NCI-H748 treated with DMSO at 0.1 percent for 48 hours (cell line): ENCODE measurements at regions not wholly inside any gene's neighbourhood (a gene's known extent, or its start where the extent isn't known, plus 50 kb on each side); places are given as distances from the start of the nearest gene placed in this dataset.

Experiments used
- DNase-seq: peaks from one replicate; lab custom pipeline; 2025; lab: John Stamatoyannopoulos, UW

DNA sequence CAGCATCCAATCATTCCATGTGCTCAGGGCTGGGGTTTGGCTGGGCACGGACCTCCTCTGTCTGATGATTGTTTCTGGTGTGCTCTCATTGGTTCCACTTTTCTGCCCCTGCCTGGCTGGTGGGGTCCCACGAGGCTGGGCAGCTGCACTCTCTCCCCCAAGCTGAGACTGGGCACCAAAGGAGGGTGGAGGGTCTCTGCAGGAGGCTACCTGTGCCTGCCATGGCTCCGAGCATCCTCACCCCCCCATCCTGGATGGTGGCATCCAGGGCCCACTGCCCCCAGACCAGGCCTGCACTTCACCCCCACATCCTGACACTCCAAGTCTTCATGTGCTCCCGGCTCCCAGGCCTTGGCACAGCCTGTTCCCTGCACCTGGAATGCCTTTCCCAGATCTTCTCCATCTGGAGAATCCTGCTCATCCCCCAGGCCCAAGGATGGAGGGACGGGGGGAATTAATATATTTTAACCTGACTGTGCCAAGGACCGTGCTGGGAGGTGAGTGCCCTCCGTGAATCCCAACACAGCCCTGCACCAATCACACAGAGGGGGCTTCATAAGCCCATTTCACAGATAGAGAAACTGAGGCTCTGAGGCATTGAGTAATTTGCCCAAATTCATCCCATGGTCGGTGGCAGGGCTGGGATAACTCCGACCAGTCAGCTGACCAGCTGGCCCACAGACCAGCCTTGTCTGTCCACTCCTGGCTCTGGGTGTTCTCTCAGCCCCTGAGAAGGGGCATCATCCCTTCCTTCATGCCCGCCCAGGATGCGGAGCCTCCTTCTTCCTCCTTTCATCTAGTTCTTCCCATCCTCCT is 403.4 kb downstream of the MATN1 start:
- DNase-seq, result no peak

DNA sequence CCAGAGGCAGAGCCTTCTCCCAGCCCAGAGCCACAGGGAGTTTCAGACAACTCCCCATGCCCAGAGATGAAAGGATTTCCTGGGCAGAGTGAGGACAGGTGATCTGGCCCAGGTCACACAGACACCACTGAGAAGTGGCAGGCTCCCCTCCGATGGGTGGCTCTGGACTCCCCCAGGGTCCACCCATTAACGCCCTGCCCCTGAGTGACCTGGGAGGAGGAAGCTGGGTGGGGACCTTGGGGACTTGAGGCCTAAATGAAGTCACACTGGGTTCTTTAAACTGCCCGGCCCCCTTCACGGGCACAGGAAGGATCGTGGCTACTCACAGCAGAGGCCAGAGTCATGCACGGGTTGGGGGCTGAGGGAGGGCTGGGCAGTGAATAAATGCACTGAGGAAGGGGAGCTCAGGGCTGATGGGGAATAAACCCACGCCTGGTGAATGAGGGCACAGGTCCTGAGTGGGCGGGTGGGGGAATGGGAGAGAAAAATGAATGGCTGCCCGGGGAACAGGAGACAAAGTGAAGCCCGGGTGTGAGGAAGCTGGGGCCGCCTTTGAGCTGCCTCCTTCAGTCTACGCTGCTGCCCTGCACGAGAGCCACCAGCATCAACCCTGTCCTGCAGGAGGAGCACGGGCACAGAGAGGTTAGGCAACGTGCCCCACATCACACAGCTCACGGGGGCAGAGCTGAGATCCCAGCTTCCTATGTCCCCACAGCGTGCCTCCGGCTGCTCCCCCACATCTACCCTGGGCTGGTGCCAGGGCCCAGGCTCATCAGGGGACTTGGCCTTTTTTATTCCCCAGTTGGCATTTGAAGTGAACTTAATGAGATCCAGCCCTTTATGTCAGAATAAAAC is 404.3 kb downstream of the MATN1 start:
- no peak for DNase-seq

DNA sequence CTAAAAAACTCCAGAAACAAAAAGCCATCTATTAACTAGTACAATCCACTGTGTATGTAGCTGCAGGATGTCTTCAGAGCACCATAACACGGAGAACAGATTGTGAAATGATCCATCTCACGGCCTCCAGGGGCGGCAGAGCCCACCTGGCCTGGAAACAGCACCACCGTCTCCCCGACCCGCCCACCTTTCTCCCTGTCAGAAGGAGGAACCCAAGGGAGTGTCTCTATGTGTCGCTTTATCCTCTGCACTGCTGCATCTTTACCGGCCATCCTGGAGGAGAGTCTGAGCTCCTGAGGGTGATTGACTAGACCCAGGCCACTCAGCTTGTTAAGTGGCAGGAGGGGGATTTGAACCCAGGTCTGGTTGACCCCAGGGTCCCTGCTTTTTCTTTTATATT is 405.0 kb downstream of the MATN1 start:
- no peak for DNase-seq

DNA sequence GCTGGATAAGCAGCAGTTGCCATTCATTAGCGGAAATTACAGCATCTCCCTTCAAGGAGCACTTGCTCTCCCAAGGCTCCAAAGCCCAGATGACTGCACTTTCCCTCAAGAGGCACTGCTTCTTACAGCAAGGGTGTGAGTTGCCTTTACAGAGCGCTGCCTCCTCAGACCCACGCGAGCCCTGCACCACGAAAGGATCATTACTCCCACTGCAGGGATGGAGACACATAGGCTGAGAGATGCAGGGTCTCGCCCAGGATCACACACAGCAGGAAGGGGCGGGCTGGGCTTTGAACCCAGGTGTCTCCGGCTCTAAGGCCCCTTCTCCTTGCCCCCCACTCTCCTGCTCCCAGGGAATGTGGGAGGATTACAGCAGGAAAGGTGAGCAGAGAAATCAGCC is 405.5 kb downstream of the MATN1 start:
- DNase-seq, result no peak

DNA sequence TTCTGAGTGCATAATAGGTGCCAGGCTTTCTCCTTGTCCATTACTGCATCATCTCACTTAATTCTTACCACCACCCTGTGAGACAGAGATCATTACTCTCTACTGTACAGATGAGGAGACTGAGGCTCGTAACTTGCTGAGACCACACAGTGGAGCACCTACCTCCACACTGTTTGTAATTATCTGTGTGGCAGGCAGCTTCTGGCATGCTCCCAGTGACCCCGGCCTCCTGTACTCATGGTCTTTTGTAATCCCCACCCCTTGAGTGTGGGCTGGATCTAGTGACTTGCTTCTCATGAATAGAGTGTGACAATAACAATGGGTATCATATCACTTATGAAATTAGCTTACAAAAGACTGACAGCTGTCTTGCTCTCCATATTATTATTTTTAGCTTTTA is 407.3 kb downstream of the MATN1 start:
- no peak for DNase-seq

DNA sequence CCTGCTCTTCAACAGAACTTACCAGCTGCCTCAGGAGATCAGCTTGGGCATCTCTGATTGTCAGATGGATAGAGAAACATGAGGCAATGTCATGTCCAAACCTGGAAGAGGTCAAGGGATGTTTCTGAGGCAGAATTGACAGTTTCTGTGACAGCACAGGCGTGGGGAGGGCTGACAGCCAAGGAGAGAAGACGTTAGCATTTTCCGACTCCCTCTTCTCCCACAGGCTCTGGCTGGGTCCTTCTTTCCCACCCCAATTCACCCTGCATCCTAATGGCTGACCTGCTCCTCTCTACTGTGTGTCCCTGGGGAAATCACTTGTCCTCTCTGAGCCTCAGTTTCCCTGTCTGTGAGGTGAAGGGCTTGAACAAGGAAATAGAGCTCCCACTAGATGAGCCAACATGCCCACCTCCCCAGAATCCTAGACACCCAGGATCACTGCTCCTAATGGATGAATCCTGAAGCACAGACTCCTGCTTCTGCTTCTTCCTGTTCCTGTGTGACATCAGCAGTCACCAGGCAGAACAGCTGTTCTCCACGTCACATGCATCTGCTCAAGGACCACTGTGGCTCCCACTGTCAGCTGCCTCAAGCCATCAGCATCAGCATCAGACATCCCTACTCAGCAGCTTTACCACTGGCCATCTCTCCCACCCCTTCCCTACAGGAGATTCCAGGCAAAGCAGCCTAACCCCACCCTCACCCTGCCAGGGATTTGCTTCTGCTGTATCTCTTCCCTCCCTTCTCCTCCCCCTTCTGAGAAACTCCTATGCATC is 408.0 kb downstream of the MATN1 start:
- DNase-seq, result no peak

DNA sequence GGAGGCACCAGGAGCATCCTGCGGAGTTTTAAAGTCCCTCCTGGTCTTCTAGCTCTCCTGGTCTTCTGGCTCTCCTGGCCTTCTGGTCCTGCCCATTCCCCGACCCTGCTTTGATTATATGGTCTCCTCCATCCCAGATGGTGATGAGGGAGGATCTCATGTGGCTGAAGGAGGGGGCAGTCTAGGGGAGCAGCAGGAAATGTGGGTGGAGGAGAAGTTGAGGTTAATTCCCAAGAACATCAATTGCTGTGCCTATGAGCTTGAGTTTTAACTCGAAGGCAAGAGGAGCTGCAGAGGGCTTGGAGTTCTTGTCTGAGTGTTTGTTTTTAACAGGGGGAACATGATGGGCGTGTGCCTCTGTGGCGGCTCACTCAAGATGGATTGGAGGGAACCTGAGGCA is 408.8 kb downstream of the MATN1 start:
- no peak for DNase-seq

DNA sequence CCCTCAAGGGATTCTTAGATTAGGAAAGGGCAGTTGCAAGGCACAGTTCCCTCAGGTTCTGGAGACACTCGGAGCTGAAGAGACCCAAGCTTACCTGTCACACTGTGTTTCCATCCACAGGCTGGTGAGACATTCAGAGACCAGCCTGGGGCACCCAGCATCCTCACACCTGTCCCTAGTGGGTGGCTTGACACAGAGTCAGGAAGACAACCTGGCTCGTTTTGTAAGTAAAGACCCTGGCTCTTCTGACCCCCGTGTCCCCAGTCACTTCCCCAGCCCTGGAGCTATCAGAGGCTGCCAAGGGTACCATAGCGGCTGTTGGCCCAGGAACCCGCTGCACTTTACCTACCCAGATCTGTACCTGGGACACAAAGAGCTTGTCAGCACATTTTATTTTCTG is 409.8 kb downstream of the MATN1 start:
- no peak for DNase-seq

DNA sequence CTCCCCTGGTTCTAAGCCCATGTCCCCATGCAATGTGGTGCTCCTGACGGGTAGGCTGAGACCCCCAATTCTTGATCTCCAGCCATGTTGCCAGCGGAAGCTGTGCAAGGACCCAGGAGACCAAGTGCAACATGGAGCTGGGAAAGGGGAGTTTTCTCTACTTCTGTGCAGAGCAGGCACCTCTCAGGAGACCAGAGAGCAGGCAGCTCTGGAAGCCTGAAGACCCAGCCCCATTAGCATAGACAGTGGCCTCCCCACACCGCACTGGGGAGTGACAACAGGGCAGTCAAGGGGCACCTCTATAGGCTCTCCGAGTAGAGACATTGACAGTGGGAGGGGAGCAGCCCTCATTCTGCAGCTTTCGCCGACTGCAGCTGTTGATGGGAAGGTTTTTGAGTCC is 410.2 kb downstream of the MATN1 start:
- DNase-seq, result no peak

DNA sequence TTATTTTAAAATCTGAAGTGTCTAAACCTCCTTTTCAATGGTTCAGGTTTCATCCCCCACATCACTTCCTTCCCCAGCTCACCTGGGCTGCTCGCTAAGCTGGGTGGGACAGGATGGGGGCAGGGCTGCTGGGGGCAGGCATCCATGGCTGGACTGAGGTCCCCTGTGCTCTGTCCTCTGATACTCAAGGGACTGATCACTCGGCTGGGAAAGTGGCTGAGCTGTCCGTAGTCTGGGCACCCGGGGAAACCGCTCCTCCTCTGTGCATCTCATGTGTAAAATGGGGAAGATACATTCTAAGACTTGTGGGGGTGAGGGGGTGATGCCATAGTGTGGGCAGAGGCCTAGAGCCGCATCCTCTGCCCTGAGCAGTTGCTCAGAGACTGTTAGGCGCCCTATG is 411.2 kb downstream of the MATN1 start:
- DNase-seq, result no peak

DNA sequence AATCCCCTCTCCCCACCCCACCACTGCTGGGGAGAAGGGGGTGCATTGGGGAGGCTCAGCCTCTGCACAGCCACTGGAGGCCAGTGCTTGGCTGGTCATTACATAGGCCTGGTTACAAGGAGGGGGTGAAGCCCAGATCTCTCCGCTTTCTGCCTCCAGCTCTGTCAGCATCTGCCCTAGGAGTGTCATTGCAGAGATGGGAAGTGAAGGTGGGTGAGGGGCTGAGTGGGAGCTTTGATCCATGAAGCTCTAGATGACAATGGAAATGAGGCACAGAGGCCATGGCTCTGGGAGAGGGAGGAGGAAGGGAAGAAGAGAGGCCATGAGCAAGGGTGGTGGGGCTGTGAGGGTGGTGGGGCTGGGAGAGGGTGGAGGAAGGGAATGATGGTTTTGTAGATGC is 411.6 kb downstream of the MATN1 start:
- DNase-seq, result no peak

DNA sequence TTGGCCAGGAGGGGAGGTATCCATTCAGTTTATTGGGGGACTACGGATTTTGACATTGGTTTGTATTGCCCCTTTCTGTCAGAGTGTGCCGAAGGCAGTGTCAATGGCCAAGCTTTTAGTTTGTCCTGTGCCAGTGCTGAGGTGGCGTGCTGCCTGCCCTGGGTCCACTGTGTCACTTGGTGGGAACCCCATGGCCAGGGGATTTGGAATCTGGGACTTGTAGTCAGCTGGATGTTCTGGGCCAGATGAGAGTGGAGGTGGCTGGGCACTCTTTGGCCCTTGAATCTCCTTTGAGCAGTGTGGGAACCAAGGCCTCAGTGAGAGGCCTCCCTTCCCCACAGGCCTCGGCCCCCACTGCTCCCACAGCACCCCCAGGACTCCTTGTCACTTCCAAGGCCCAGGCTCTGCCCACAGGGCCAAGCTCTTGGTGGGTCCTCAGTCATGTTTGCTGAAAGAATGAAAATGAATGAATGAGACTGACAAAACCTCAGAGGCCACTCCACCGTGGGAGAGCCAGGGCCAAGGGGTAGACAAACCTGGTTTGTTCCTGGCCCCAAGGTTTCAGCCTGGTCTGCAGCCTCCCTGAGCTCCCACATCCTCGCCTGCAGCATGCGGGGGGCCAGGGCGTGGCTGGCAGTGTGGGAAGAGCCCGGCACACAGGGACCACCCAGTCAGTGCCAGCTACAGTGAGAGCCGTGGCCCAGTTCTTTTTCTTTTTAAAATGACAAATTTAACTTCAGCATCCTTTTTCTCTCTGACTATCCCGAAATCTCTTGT is 412.2 kb downstream of the MATN1 start:
- no peak for DNase-seq

DNA sequence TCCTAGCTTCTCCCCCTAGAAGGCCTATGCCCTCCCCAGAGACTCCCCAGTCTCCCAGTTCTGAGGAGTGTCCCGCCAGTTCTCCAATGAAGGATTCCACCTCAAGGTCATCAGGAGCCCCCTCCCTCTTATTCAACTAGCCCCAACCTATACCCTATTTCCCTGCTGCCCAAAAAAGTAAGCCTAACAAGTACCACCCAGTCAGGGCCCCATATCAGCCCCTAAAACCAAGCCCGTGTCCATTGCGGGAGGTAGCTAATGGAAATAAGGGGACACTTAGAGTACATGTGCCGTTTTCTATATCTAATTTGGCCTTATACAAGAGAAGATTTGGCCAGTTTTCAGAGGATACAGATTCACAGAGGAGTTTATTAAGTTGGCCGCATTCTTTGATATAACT is 416.2 kb downstream of the MATN1 start:
- DNase-seq, result no peak

DNA sequence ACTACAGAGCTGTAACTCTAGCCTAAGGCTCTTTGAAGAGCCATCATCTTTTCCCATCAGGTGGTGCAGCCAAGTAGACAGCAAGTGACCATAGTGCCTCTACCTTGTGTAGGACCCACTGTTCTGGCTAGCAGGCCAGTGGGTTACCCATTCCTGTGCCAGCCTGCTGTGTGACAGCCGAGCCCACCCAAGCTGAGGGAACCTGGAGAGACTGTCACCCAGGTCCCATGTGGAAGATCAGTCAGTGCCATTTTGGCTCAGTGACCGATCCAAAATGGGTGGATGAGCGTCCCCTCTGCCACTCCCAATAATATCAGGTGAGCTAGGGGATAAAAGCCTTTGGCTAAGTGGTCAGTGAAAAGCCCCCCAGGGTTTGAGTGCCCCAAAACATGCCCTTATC is 417.9 kb downstream of the MATN1 start:
- DNase-seq, result no peak

DNA sequence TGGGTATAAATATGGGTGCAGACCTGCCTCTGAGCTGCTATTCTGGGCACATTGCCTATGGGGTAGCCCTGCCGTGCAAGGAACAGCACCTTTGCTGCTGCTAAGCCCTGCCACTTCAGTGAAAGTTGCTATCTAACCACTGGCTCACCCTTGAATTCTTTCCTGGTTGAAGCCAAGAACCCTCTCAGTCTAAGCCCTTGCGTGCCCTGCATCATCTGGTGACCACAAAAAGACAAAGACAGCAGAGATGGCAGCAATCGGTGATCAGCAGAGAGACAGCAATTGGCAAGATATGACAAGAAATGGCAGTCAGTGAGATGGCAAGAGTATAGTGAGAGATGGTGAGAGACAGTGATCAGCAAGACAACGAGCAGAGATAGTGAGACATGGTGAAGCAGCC is 418.3 kb downstream of the MATN1 start:
- DNase-seq, result no peak

DNA sequence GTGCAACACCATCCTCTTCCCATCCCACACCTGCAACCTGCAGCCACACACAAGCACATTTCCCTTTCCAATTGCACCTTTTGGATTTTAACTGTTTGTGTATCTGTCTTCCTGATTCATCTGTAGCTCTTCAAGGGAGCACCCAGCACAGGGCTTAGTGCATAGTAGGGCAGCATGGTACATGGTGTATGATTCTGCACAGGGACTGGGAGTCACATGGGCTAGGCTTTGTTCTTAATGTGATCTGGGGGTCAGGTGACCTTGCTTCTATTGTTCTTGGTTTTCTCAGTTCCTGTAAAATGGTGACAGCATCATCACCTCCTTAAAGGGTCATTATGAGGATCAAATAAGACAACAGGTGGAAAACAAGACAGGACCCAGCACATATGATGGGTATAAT is 419.3 kb downstream of the MATN1 start:
- DNase-seq, result no peak

DNA sequence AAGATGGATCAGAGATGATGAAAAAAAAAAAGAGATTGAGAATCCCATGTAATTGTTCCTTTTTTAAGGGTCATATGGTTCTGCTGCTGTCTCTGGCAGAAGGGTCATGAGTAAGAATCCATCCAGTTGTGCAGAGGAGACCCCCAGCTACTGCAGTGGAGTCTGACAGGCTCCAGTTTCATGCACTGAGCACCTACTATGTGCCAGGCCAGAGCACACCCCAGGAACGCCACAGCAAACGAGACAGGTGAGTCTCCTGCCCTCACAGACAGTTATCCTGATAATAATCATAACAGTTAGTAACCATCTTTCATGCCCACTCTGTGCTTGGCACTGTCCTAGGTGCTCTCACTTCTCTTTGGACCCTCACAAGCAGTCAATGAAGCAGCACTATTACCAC is 420.0 kb downstream of the MATN1 start:
- no peak for DNase-seq

DNA sequence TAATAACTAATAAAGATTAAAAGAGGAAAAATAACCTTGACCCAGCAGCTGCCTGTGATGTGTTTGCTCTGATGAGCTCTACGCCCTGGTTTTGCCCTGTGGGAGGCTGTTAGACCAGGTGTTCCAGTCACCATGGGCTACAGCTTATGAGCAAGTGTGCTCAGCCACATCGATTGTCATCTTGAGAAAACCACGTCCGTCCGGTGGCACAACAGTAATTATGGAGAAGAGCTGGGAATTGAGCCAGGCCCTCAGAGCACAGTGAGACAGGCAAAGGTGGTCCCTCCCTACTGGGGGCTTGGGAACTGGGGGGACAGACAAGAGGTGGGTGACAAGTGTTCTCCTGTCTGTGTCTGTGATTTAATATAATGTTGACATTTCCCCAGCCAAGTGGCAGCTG is 420.5 kb downstream of the MATN1 start:
- peak; percentile 61 for DNase-seq

DNA sequence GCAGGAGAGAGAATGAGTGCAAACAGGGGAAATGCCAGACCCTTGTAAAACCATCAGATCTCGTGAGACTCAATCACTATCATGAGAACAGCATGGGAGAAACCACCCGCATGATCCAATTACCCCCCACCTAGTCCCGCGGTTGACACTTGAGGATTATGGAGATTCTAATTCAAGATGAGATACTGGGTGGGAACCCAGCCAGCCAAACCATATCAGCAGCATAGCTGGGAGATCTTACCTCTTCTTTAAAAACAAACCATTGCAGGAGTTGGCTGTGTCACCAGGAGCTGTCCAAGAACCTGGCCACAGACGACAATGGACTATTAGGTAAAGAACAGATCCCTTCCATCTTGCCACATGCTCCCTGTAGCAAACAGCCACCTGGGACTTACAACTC is 422.7 kb downstream of the MATN1 start:
- no peak for DNase-seq

DNA sequence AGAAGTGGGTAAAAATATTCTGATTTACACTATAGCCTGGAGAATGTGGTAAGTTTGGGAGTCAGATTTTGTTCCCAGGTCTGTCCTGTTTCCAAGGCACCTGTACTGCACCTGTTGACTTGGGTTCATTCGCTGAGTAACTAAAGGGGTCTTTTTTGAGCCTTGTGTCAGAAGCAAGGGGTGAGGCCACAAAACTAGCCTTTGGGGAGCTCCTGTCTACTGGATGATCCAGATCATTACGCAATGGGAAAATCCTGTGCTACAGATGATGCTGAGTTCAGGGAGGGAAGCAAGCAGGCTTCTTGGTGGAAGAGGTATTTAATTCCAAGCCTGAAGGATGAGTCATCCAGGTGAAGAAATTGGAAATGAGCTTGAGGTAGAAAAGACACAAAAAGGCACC is 424.0 kb downstream of the MATN1 start:
- no peak for DNase-seq

DNA sequence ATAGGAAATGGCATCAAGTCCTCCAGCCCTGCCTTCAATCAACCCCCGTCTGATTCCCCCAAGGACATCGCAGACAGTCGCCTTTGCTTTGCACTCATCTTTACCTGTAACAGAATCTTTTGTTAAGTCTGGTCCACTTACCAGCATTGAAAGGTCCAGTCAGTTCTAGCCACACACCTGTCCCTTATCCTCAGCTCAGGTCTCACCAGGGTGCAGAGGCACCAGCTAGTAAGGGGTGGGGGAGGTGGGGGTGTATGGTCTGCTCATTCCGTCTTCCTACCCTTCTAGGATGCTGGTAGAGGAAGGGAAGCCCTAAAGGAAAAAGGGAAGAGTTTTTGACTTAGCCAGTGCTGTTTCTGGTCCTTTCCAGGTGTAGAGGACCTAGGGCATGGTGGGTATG is 427.7 kb downstream of the MATN1 start:
- no peak for DNase-seq

DNA sequence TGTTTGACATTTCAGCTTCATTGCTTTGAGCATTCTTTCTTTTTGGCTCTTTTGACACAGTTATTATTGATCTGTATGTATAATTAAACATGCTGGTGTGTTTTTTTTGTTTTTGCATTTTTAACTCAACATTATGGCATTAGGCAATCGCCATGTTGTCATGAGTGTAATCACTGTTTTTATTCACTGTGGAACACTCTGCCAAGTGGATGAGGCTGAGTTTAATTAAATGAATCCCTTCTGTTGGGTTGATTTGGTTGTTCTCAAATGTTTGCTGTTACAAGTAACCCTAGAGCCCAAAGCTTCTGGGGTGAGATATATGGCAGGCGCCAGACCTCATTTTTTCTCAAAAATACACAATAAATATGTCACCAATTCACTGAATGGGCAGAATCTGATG is 428.1 kb downstream of the MATN1 start:
- no peak for DNase-seq
